ENCODE measurements at regions not wholly inside any gene's neighbourhood (a gene's known extent, or its start where the extent isn't known, plus 50 kb on each side); places are given as distances from the start of the nearest gene placed in this dataset.

GRCh38 chr17:79184219-79184618 is 109.6 kb downstream of the ENGASE start:
- no peaks in the 10 kb centered on the region for H4K20me1 ChIP-seq (ENCODE audit: insufficient read depth, low read length, poor library complexity, severe bottlenecking)
- H3K9ac ChIP-seq (ENCODE audit: low read depth, low read length, poor library complexity, severe bottlenecking), result no peak overlapping the region
- H3K4me1 ChIP-seq (ENCODE audit: insufficient read depth, low read length, poor library complexity, severe bottlenecking), result no peaks in the 10 kb centered on the region
- no peaks in the 10 kb centered on the region for H3K79me2 ChIP-seq (ENCODE audit: insufficient read depth, low read length)
- H3K4me3 ChIP-seq (ENCODE audit: low read length, poor library complexity, severe bottlenecking), result no peak overlapping the region
- no peak overlapping the region for H3K4me2 ChIP-seq (ENCODE audit: low read depth, low read length, poor library complexity, severe bottlenecking)
- no peaks in the 10 kb centered on the region for H3K9me2 ChIP-seq (replicated peaks; ENCODE audit: low read depth, low read length)
- H3K27me3 ChIP-seq (ENCODE audit: insufficient read depth, low read length, poor library complexity, severe bottlenecking), result no peaks in the 10 kb centered on the region
- no peaks in the 10 kb centered on the region for H3K36me3 ChIP-seq (ENCODE audit: insufficient read depth, low read length)
- H2AFZ ChIP-seq (ENCODE audit: low read length), result no peak overlapping the region
- TF ChIP-seq CTCF (conservative IDR thresholded peaks at IDR 0.05; ENCODE audit: low read length), result no peak
- TF ChIP-seq EZH2phosphoT487 (IDR thresholded peaks at IDR 0.05; ENCODE audit: borderline replicate concordance), result no peak
- no peaks in the 10 kb centered on the region for H3F3A ChIP-seq (ENCODE audit: low read depth)
- H3K9me3 ChIP-seq (ENCODE audit: insufficient read depth, low read depth, low read length), result no peaks in the 10 kb centered on the region

GRCh38 chr17:79183293-79184158 is 108.9 kb downstream of the ENGASE start:
- no peaks in the 10 kb centered on the region for H3K36me3 ChIP-seq (ENCODE audit: insufficient read depth, low read length)
- no peak overlapping the region for H2AFZ ChIP-seq (ENCODE audit: low read length)
- no peaks in the 10 kb centered on the region for H3F3A ChIP-seq (ENCODE audit: low read depth)
- H3K4me3 ChIP-seq (ENCODE audit: low read length, poor library complexity, severe bottlenecking), result no peak overlapping the region
- H3K79me2 ChIP-seq (ENCODE audit: insufficient read depth, low read length), result no peaks in the 10 kb centered on the region
- no peak for TF ChIP-seq CTCF (conservative IDR thresholded peaks at IDR 0.05; ENCODE audit: low read length)
- no peak for TF ChIP-seq EZH2phosphoT487 (IDR thresholded peaks at IDR 0.05; ENCODE audit: borderline replicate concordance)
- H3K9me3 ChIP-seq (ENCODE audit: insufficient read depth, low read depth, low read length), result no peaks in the 10 kb centered on the region
- no peak overlapping the region for H3K9ac ChIP-seq (ENCODE audit: low read depth, low read length, poor library complexity, severe bottlenecking)
- no peaks in the 10 kb centered on the region for H4K20me1 ChIP-seq (ENCODE audit: insufficient read depth, low read length, poor library complexity, severe bottlenecking)
- no peaks in the 10 kb centered on the region for H3K4me1 ChIP-seq (ENCODE audit: insufficient read depth, low read length, poor library complexity, severe bottlenecking)
- no peaks in the 10 kb centered on the region for H3K9me2 ChIP-seq (replicated peaks; ENCODE audit: low read depth, low read length)
- H3K4me2 ChIP-seq (ENCODE audit: low read depth, low read length, poor library complexity, severe bottlenecking), result no peak overlapping the region
- H3K27me3 ChIP-seq (ENCODE audit: insufficient read depth, low read length, poor library complexity, severe bottlenecking), result no peaks in the 10 kb centered on the region

GRCh38 chr17:79183043-79183292 is 108.3 kb downstream of the ENGASE start:
- Histone ChIP-seq H3K9me2 (replicated peaks; ENCODE audit: low read depth, low read length) (no peaks in the 10 kb centered on the region), H3K9ac (ENCODE audit: low read depth, low read length, poor library complexity, severe bottlenecking) (no peak overlapping the region), H3K4me3 (ENCODE audit: low read length, poor library complexity, severe bottlenecking) (no peak overlapping the region), H2AFZ (ENCODE audit: low read length) (no peak overlapping the region), H3K79me2 (ENCODE audit: insufficient read depth, low read length) (no peaks in the 10 kb centered on the region), H3K36me3 (ENCODE audit: insufficient read depth, low read length) (no peaks in the 10 kb centered on the region), H3F3A (ENCODE audit: low read depth) (no peaks in the 10 kb centered on the region), H4K20me1 (ENCODE audit: insufficient read depth, low read length, poor library complexity, severe bottlenecking) (no peaks in the 10 kb centered on the region), H3K4me2 (ENCODE audit: low read depth, low read length, poor library complexity, severe bottlenecking) (no peak overlapping the region), H3K9me3 (ENCODE audit: insufficient read depth, low read depth, low read length) (no peaks in the 10 kb centered on the region), H3K4me1 (ENCODE audit: insufficient read depth, low read length, poor library complexity, severe bottlenecking) (no peaks in the 10 kb centered on the region), H3K27me3 (ENCODE audit: insufficient read depth, low read length, poor library complexity, severe bottlenecking) (no peaks in the 10 kb centered on the region)
- TF ChIP-seq CTCF (conservative IDR thresholded peaks at IDR 0.05; ENCODE audit: low read length) (no peak), EZH2phosphoT487 (IDR thresholded peaks at IDR 0.05; ENCODE audit: borderline replicate concordance) (no peak)
